ENCODE measurements at regions not wholly inside any gene's neighbourhood (a gene's known extent, or its start where the extent isn't known, plus 50 kb on each side); places are given as distances from the start of the nearest gene placed in this dataset.
"Not testable (repeated sequence)": the region's sequence is repeated elsewhere in the genome, so short reads cannot be mapped to it uniquely, and the experiment has no call there.

- ChIA-PET POLR2A (ENCODE audit: partially characterized antibody) (no interaction called here), CTCF (ENCODE audit: partially characterized antibody) (no interaction called here)
These were observed 60.2 kb downstream of the GLUL start for GRCh38 chr1:182331387-182331786.

GRCh38 chr1:182330303-182330702, 61.3 kb downstream of the GLUL start:
- no peak overlapping the region for H3K27ac Mint-ChIP-seq
- ChIA-PET CTCF (ENCODE audit: partially characterized antibody) (no interaction called here), POLR2A (ENCODE audit: partially characterized antibody) (no interaction called here)
- H3K36me3 Mint-ChIP-seq: no peaks in the 10 kb centered on the region
- Histone ChIP-seq H3K4me3 (ENCODE audit: low read length in 2 of 2) (no peak overlapping the region), H3K27me3 (ENCODE audit: insufficient read depth, low read length) (no peaks in the 10 kb centered on the region), H3K27ac (ENCODE audit: low read depth, low read length) (no peak overlapping the region), H3K9me3 (ENCODE audit: control insufficient read depth in 1 of 2, low read length in 2 of 2) (no peaks in the 10 kb centered on the region), H3K4me1 (ENCODE audit: insufficient read depth, low read length) (no peaks in the 10 kb centered on the region), H3K36me3 (ENCODE audit: insufficient read depth, low read length) (no peaks in the 10 kb centered on the region)
- H3K9me3 Mint-ChIP-seq: no peaks in the 10 kb centered on the region
- intact Hi-C loops (cut with micrococcal nuclease): no loop called here
- H3K4me1 Mint-ChIP-seq: no peaks in the 10 kb centered on the region
- no peak overlapping the region for H3K4me3 Mint-ChIP-seq
- H3K27me3 Mint-ChIP-seq: no peaks in the 10 kb centered on the region
- DNase-seq: peak in 1 of 5 donors; percentile 0

More at GRCh38 chr1:182331387-182331786, 60.2 kb downstream of the GLUL start:
- Mint-ChIP-seq H3K9me3 (no peaks in the 10 kb centered on the region), H3K36me3 (no peaks in the 10 kb centered on the region), H3K4me3 (no peak overlapping the region), H3K27ac (no peak overlapping the region), H3K27me3 (no peaks in the 10 kb centered on the region), H3K4me1 (no peaks in the 10 kb centered on the region)
- no peak overlapping the region for H3K27ac ChIP-seq (ENCODE audit: low read depth, low read length)
- intact Hi-C loops (cut with micrococcal nuclease): no loop called here
- H3K36me3 ChIP-seq (ENCODE audit: insufficient read depth, low read length): no peaks in the 10 kb centered on the region
- DNase-seq: no peak
- no peaks in the 10 kb centered on the region for H3K9me3 ChIP-seq (ENCODE audit: control insufficient read depth in 1 of 2, low read length in 2 of 2)
- no peaks in the 10 kb centered on the region for H3K4me1 ChIP-seq (ENCODE audit: insufficient read depth, low read length)
- no peak overlapping the region for H3K4me3 ChIP-seq (ENCODE audit: low read length in 2 of 2)
- no peaks in the 10 kb centered on the region for H3K27me3 ChIP-seq (ENCODE audit: insufficient read depth, low read length)

GRCh38 chr1:182329471-182329870, 62.1 kb downstream of the GLUL start:
- POLR2A ChIA-PET (ENCODE audit: partially characterized antibody): no interaction called here
- H3K4me3 ChIP-seq (ENCODE audit: low read length in 2 of 2): no peak overlapping the region
- CTCF ChIA-PET (ENCODE audit: partially characterized antibody): no interaction called here
- DNase-seq: no peak
- no peaks in the 10 kb centered on the region for H3K4me1 ChIP-seq (ENCODE audit: insufficient read depth, low read length)
- intact Hi-C loops (cut with micrococcal nuclease): no loop called here
- H3K27ac ChIP-seq (ENCODE audit: low read depth, low read length): no peak overlapping the region
- no peaks in the 10 kb centered on the region for H3K27me3 Mint-ChIP-seq
- H3K27ac Mint-ChIP-seq: no peak overlapping the region
- H3K36me3 Mint-ChIP-seq: no peaks in the 10 kb centered on the region
- no peaks in the 10 kb centered on the region for H3K9me3 ChIP-seq (ENCODE audit: control insufficient read depth in 1 of 2, low read length in 2 of 2)
- no peaks in the 10 kb centered on the region for H3K9me3 Mint-ChIP-seq
- no peaks in the 10 kb centered on the region for H3K36me3 ChIP-seq (ENCODE audit: insufficient read depth, low read length)
- H3K4me1 Mint-ChIP-seq: no peaks in the 10 kb centered on the region
- no peaks in the 10 kb centered on the region for H3K27me3 ChIP-seq (ENCODE audit: insufficient read depth, low read length)
- no peak overlapping the region for H3K4me3 Mint-ChIP-seq

DNA sequence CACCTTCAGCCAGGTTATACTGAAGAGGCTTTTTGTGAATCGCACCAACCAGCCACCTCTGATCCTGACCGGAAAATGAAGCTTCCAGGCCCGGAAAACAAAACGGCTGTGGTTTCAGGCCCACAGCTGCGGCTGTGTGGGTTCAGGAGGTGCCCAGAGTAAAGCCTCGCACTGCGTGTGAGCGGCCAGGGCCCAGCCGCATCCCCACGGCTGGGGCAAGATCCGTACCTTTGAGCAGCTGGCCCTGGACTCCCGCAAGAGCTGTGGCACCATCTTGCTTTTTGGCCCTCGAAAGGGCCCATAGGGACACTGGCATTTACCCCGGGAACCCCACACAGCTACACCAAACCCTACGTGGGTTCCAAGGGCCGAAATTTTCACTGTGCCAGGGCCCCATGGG, 63.0 kb downstream of the GLUL start:
- Mint-ChIP-seq H3K27me3 (no peaks in the 10 kb centered on the region), H3K36me3 (no peaks in the 10 kb centered on the region), H3K27ac (no peak overlapping the region), H3K4me1 (no peaks in the 10 kb centered on the region), H3K9me3 (no peaks in the 10 kb centered on the region), H3K4me3 (no peak overlapping the region)
- Histone ChIP-seq H3K4me3 (ENCODE audit: low read length in 2 of 2) (no peak overlapping the region), H3K27me3 (ENCODE audit: insufficient read depth, low read length) (no peaks in the 10 kb centered on the region), H3K36me3 (ENCODE audit: insufficient read depth, low read length) (no peaks in the 10 kb centered on the region), H3K4me1 (ENCODE audit: insufficient read depth, low read length) (no peaks in the 10 kb centered on the region), H3K9me3 (ENCODE audit: control insufficient read depth in 1 of 2, low read length in 2 of 2) (no peaks in the 10 kb centered on the region), H3K27ac (ENCODE audit: low read depth, low read length) (no peak overlapping the region)
- DNase-seq: no peak
- ChIA-PET POLR2A (ENCODE audit: partially characterized antibody) (no interaction called here), CTCF (ENCODE audit: partially characterized antibody) (no interaction called here)
- intact Hi-C loops (cut with micrococcal nuclease): no loop called here

- no peaks in the 10 kb centered on the region for H3K9me3 Mint-ChIP-seq
- POLR2A ChIA-PET (ENCODE audit: partially characterized antibody): no interaction called here
- no peak overlapping the region for H3K27ac ChIP-seq (ENCODE audit: low read depth, low read length)
These were observed 66.3 kb downstream of the GLUL start for GRCh38 chr1:182325339-182325738.

GRCh38 chr1:182321532-182321931, 70.1 kb downstream of the GLUL start:
- H3K9me3 Mint-ChIP-seq: not testable (repeated sequence)

More at GRCh38 chr1:182325339-182325738, 66.3 kb downstream of the GLUL start:
- Histone ChIP-seq H3K27me3 (ENCODE audit: insufficient read depth, low read length) (no peaks in the 10 kb centered on the region), H3K4me3 (ENCODE audit: low read length in 2 of 2) (no peak overlapping the region), H3K9me3 (ENCODE audit: control insufficient read depth in 1 of 2, low read length in 2 of 2) (no peaks in the 10 kb centered on the region), H3K4me1 (ENCODE audit: insufficient read depth, low read length) (no peaks in the 10 kb centered on the region), H3K36me3 (ENCODE audit: insufficient read depth, low read length) (no peaks in the 10 kb centered on the region)
- Mint-ChIP-seq H3K27ac (no peak overlapping the region), H3K27me3 (no peaks in the 10 kb centered on the region), H3K4me1 (no peaks in the 10 kb centered on the region), H3K36me3 (no peaks in the 10 kb centered on the region), H3K4me3 (no peak overlapping the region)
- DNase-seq: no peak
- CTCF ChIA-PET (ENCODE audit: partially characterized antibody): no interaction called here
- intact Hi-C loops (cut with micrococcal nuclease): no loop called here

GRCh38 chr1:182317611-182318161, 73.9 kb downstream of the GLUL start:
- Mint-ChIP-seq H3K4me1 (no peaks in the 10 kb centered on the region), H3K27me3 (peaks cover 1 to 4% of the 10 kb centered on the region in 2 donors), H3K36me3 (no peaks in the 10 kb centered on the region), H3K9me3 (peaks cover 0 to 2% (median 0%) of the 10 kb centered on the region in 8 donors), H3K4me3 (no peak overlapping the region), H3K27ac (no peak overlapping the region)
- H3K27ac ChIP-seq (ENCODE audit: low read depth, low read length): no peak overlapping the region
- no peaks in the 10 kb centered on the region for H3K27me3 ChIP-seq (ENCODE audit: insufficient read depth, low read length)
- no peak for DNase-seq
- POLR2A ChIA-PET (ENCODE audit: partially characterized antibody): no interaction called here
- intact Hi-C loops (cut with micrococcal nuclease): no loop called here
- CTCF ChIA-PET (ENCODE audit: partially characterized antibody): no interaction called here
- no peaks in the 10 kb centered on the region for H3K36me3 ChIP-seq (ENCODE audit: insufficient read depth, low read length)
- no peak overlapping the region for H3K4me3 ChIP-seq (ENCODE audit: low read length in 2 of 2)
- H3K9me3 ChIP-seq (ENCODE audit: control insufficient read depth in 1 of 2, low read length in 2 of 2): no peaks in the 10 kb centered on the region
- H3K4me1 ChIP-seq (ENCODE audit: insufficient read depth, low read length): no peaks in the 10 kb centered on the region

More at GRCh38 chr1:182321532-182321931, 70.1 kb downstream of the GLUL start:
- intact Hi-C loops (cut with micrococcal nuclease); H3K36me3 ChIP-seq (ENCODE audit: insufficient read depth, low read length); H3K4me3 ChIP-seq (ENCODE audit: low read length in 2 of 2); H3K9me3 ChIP-seq (ENCODE audit: control insufficient read depth in 1 of 2, low read length in 2 of 2); H3K27ac ChIP-seq (ENCODE audit: low read depth, low read length); H3K4me1 ChIP-seq (ENCODE audit: insufficient read depth, low read length); POLR2A ChIA-PET (ENCODE audit: partially characterized antibody); DNase-seq; H3K36me3 Mint-ChIP-seq; H3K4me1 Mint-ChIP-seq; H3K4me3 Mint-ChIP-seq; H3K27me3 ChIP-seq (ENCODE audit: insufficient read depth, low read length); H3K27me3 Mint-ChIP-seq; H3K27ac Mint-ChIP-seq: not testable (repeated sequence)
- CTCF ChIA-PET (ENCODE audit: partially characterized antibody): interaction anchor here (0.8 kb wide), 1 partner anchor 11 kb away, joined by 3 read pairs; no protein-coding TSS in a partner anchor

DNA sequence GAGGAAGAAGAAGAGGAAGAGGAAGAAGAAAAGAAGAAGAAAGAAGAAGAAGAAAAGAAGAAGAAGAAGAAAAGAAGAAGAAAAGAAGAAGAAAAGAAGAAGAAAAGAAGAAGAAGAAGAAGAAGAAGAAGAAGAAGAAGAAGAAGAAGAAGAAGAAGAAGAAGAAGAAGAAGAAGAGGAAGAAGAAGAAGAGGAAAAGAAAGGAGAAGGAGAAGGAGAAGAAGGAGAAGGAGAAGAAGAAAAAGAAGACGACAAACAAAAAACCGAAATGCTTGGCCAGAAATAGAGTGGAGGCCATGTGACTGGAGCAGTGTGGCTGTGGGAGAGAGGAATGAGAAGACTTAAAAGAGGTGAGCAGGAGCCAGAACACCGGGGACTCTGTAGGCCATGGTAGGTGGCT, 75.1 kb downstream of the GLUL start:
- H3K36me3 Mint-ChIP-seq; H3K4me3 Mint-ChIP-seq; POLR2A ChIA-PET (ENCODE audit: partially characterized antibody); H3K9me3 ChIP-seq (ENCODE audit: control insufficient read depth in 1 of 2, low read length in 2 of 2); H3K27me3 Mint-ChIP-seq; H3K9me3 Mint-ChIP-seq; H3K27me3 ChIP-seq (ENCODE audit: insufficient read depth, low read length); CTCF ChIA-PET (ENCODE audit: partially characterized antibody); intact Hi-C loops (cut with micrococcal nuclease); H3K4me1 Mint-ChIP-seq; H3K27ac Mint-ChIP-seq; DNase-seq; H3K36me3 ChIP-seq (ENCODE audit: insufficient read depth, low read length); H3K4me1 ChIP-seq (ENCODE audit: insufficient read depth, low read length); H3K27ac ChIP-seq (ENCODE audit: low read depth, low read length); H3K4me3 ChIP-seq (ENCODE audit: low read length in 2 of 2): not testable (repeated sequence)

Data from CD4-positive, alpha-beta memory T cell (primary cell).